ENCODE measurements at regions not wholly inside any gene's neighbourhood (a gene's known extent, or its start where the extent isn't known, plus 50 kb on each side); places are given as distances from the start of the nearest gene placed in this dataset.

GRCh38 chr17:72426321-72426720 lies 305.5 kb downstream of the SOX9 start:
- no peak for DNase-seq (ENCODE audit: low spot score)

GRCh38 chr17:72426948-72427760 lies 306.3 kb downstream of the SOX9 start:
- no peak for DNase-seq (ENCODE audit: low spot score)

GRCh38 chr17:72427761-72428109 lies 306.9 kb downstream of the SOX9 start:
- DNase-seq (ENCODE audit: low spot score) = no peak

GRCh38 chr17:72429066-72429638 lies 308.3 kb downstream of the SOX9 start:
- no peak for DNase-seq (ENCODE audit: low spot score)

GRCh38 chr17:72430611-72431432 lies 310.0 kb downstream of the SOX9 start:
- no peak for DNase-seq (ENCODE audit: low spot score)

GRCh38 chr17:72432143-72432621 lies 311.4 kb downstream of the SOX9 start:
- no peak for DNase-seq (ENCODE audit: low spot score)

GRCh38 chr17:72432881-72433280 lies 312.1 kb downstream of the SOX9 start:
- no peak for DNase-seq (ENCODE audit: low spot score)

- DNase-seq (ENCODE audit: low spot score) = no peak
Measured at GRCh38 chr17:72433797-72434196, 313.0 kb downstream of the SOX9 start.

GRCh38 chr17:72434581-72434980 lies 313.8 kb downstream of the SOX9 start:
- DNase-seq (ENCODE audit: low spot score) = no peak

GRCh38 chr17:72434991-72435618 lies 314.3 kb downstream of the SOX9 start:
- no peak for DNase-seq (ENCODE audit: low spot score)

GRCh38 chr17:72438783-72439182 lies 318.0 kb downstream of the SOX9 start:
- DNase-seq (ENCODE audit: low spot score) = no peak

GRCh38 chr17:72439893-72440502 lies 319.2 kb downstream of the SOX9 start:
- no peak for DNase-seq (ENCODE audit: low spot score)

GRCh38 chr17:72440961-72441360 lies 320.1 kb downstream of the SOX9 start:
- no peak for DNase-seq (ENCODE audit: low spot score)

- DNase-seq (ENCODE audit: low spot score) = no peak
Measured at GRCh38 chr17:72441909-72442308, 321.1 kb downstream of the SOX9 start.

- no peak for DNase-seq (ENCODE audit: low spot score)
Measured at GRCh38 chr17:72444517-72445054, 323.8 kb downstream of the SOX9 start.

GRCh38 chr17:72445055-72445991 lies 324.5 kb downstream of the SOX9 start:
- no peak for DNase-seq (ENCODE audit: low spot score)

GRCh38 chr17:72446118-72446517 lies 325.3 kb downstream of the SOX9 start:
- no peak for DNase-seq (ENCODE audit: low spot score)

GRCh38 chr17:72446525-72447250 lies 325.9 kb downstream of the SOX9 start:
- no peak for DNase-seq (ENCODE audit: low spot score)

GRCh38 chr17:72447251-72447640 lies 326.4 kb downstream of the SOX9 start:
- DNase-seq (ENCODE audit: low spot score) = no peak

GRCh38 chr17:72448019-72448418 lies 327.2 kb downstream of the SOX9 start:
- DNase-seq (ENCODE audit: low spot score) = no peak
